ENCODE measurements at regions not wholly inside any gene's neighbourhood (a gene's known extent, or its start where the extent isn't known, plus 50 kb on each side); places are given as distances from the start of the nearest gene placed in this dataset.

DNA sequence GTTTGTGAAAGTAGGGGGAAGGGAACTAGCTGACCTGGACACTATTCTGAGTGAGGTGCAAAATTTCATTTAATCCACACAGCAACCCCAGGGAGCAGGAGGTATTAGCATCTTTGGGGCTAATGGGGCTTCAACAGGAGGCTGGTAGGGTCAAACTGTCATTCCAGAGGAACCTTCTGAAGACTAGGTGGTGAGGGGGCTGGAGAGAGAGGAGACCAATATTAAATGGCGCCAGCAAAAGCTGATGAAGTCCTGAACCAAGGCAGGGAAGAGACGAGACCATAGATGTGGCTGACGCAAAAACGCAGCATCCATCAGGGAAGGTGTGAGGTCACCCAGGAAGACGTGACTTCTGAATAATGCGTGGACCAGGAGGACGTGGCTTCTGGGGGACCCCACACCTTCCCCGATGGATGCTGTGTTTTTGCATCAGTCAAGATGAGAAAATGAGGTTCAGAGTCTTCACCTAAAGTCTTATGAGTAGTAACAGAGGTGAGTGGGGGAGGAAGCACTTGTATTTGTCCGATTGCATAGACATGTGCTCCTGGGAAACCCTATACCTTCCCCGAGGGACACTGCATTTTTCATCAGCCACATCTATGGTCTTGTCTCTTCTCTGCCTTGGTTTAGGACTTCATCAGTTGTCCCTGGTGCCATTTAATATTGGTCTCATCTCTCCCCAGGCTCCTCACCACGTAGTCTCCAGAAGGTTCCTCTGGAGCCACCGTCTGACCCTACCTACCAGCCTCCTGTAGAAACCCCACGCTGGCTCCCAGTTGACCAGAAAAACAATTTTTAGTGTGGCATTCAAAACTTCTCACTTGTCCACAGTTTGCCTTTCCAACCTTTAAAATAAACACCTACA lies 188.6 kb downstream of the MYCN start:
- Histone ChIP-seq H4K5ac (ENCODE audit: low read depth, low read length) (no peak overlapping the region), H3K4me3 (ENCODE audit: insufficient read depth, low read depth, low read length) (no peak overlapping the region), H2AFZ (replicated peaks; ENCODE audit: low read length, poor library complexity) (no peak overlapping the region), H4K91ac (ENCODE audit: insufficient read depth, low read depth, low read length) (no peak overlapping the region), H4K20me1 (ENCODE audit: insufficient read depth, low read length) (no peaks in the 10 kb centered on the region), H3K14ac (replicated peaks; ENCODE audit: low read depth, low read length) (no peak overlapping the region), H3K18ac (ENCODE audit: low read depth, low read length) (no peak overlapping the region), H3K9me1 (ENCODE audit: insufficient read depth, low read length) (no peaks in the 10 kb centered on the region), H3K9ac (ENCODE audit: low read depth, low read length) (no peak overlapping the region), H3K79me1 (ENCODE audit: low read depth in 1 of 2, low read length in 2 of 2) (no peaks in the 10 kb centered on the region), H2BK20ac (ENCODE audit: low read depth, low read length) (no peak overlapping the region), H3K56ac (ENCODE audit: extremely low read depth, insufficient read depth, low read length) (no peak overlapping the region), H2AK5ac (ENCODE audit: low read depth, low read length) (no peak overlapping the region), H2AK9ac (replicated peaks; ENCODE audit: low read depth, low read length, poor library complexity) (no peak overlapping the region), H2BK120ac (ENCODE audit: low read depth, low read length) (no peak overlapping the region), H2BK15ac (ENCODE audit: low read depth, low read length) (no peak overlapping the region), H3K23ac (ENCODE audit: low read depth, low read length) (no peak overlapping the region), H3K36me3 (ENCODE audit: control insufficient read depth, insufficient read depth, low read length) (no peaks in the 10 kb centered on the region), H3K4me2 (ENCODE audit: low read depth, low read length) (no peak overlapping the region), H3K27ac (ENCODE audit: insufficient read depth, low read length) (no peak overlapping the region), H3K4me1 (ENCODE audit: control insufficient read depth, insufficient read depth, low read length) (no peaks in the 10 kb centered on the region), H2BK5ac (ENCODE audit: low read depth, low read length, poor library complexity, severe bottlenecking) (no peak overlapping the region), H3K9me3 (ENCODE audit: control insufficient read depth, insufficient read depth, low read length) (peaks cover 42% of the 10 kb centered on the region), H4K8ac (ENCODE audit: low read depth in 2 of 2, low read length in 2 of 2) (no peak overlapping the region), H3K4ac (ENCODE audit: low read depth, low read length) (no peak overlapping the region), H3K27me3 (ENCODE audit: control insufficient read depth, insufficient read depth, low read length) (no peaks in the 10 kb centered on the region)
- 78% methylated on average over 6 of the region's 13 CpGs; no CpG with 5 or more reads in 1 of the 2 experiments for WGBS, 2 experiments (ENCODE audit: extremely low coverage in 2 of 2, insufficient read length in 1 of 2)
- CTCF ChIA-PET: no interaction called here
- POLR2A ChIA-PET (ENCODE audit: unreplicated experiment): no interaction called here
- TF ChIP-seq BHLHE40 (IDR thresholded peaks at IDR 0.05; ENCODE audit: low read depth, low read length) (no peak), MAZ (IDR thresholded peaks at IDR 0.05; ENCODE audit: borderline replicate concordance, low read depth, low read length) (no peak), POLR2A (IDR thresholded peaks at IDR 0.05; ENCODE audit: low read depth, low read length) (no peak), SMC3 (IDR thresholded peaks at IDR 0.05; ENCODE audit: low read depth, low read length) (no peak), MXI1 (IDR thresholded peaks at IDR 0.05; ENCODE audit: borderline replicate concordance, low read depth, low read length) (no peak), FOS (IDR thresholded peaks at IDR 0.05; ENCODE audit: low read depth, low read length) (no peak), CHD1 (IDR thresholded peaks at IDR 0.05; ENCODE audit: low read depth, low read length) (no peak), CEBPB (IDR thresholded peaks at IDR 0.05; ENCODE audit: low read depth, low read length) (no peak), NFE2L2 (IDR thresholded peaks at IDR 0.05; ENCODE audit: low read depth, low read length) (no peak), MAFK (IDR thresholded peaks at IDR 0.05; ENCODE audit: low read depth, low read length) (no peak), RAD21 (IDR thresholded peaks at IDR 0.05; ENCODE audit: low read length) (no peak), RFX5 (IDR thresholded peaks at IDR 0.05; ENCODE audit: low read depth, low read length) (no peak), RCOR1 (IDR thresholded peaks at IDR 0.05; ENCODE audit: insufficient replicate concordance, low read length) (no peak)
- TF ChIP-seq, protein P1, sequence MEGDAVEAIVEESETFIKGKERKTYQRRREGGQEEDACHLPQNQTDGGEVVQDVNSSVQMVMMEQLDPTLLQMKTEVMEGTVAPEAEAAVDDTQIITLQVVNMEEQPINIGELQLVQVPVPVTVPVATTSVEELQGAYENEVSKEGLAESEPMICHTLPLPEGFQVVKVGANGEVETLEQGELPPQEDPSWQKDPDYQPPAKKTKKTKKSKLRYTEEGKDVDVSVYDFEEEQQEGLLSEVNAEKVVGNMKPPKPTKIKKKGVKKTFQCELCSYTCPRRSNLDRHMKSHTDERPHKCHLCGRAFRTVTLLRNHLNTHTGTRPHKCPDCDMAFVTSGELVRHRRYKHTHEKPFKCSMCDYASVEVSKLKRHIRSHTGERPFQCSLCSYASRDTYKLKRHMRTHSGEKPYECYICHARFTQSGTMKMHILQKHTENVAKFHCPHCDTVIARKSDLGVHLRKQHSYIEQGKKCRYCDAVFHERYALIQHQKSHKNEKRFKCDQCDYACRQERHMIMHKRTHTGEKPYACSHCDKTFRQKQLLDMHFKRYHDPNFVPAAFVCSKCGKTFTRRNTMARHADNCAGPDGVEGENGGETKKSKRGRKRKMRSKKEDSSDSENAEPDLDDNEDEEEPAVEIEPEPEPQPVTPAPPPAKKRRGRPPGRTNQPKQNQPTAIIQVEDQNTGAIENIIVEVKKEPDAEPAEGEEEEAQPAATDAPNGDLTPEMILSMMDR (conservative IDR thresholded peaks at IDR 0.05; ENCODE audit: low read depth, low read length): no peak
- TF ChIP-seq, protein P2, sequence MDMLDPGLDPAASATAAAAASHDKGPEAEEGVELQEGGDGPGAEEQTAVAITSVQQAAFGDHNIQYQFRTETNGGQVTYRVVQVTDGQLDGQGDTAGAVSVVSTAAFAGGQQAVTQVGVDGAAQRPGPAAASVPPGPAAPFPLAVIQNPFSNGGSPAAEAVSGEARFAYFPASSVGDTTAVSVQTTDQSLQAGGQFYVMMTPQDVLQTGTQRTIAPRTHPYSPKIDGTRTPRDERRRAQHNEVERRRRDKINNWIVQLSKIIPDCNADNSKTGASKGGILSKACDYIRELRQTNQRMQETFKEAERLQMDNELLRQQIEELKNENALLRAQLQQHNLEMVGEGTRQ (IDR thresholded peaks at IDR 0.05; ENCODE audit: low read depth, low read length): no peak
- TF ChIP-seq, protein P3, sequence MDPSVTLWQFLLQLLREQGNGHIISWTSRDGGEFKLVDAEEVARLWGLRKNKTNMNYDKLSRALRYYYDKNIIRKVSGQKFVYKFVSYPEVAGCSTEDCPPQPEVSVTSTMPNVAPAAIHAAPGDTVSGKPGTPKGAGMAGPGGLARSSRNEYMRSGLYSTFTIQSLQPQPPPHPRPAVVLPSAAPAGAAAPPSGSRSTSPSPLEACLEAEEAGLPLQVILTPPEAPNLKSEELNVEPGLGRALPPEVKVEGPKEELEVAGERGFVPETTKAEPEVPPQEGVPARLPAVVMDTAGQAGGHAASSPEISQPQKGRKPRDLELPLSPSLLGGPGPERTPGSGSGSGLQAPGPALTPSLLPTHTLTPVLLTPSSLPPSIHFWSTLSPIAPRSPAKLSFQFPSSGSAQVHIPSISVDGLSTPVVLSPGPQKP (IDR thresholded peaks at IDR 0.05; ENCODE audit: borderline replicate concordance, low read depth, low read length): no peak
- in situ Hi-C loops (cut with MboI; ENCODE audit: low sequenced_read_pairs) (no loop called here), dilution Hi-C loops (cut with HindIII; ENCODE audit: low sequenced_read_pairs, unreplicated experiment) (no loop called here), intact Hi-C loops (cut with micrococcal nuclease) (no loop called here)
- DNase-seq (no peak), ATAC-seq (ENCODE audit: low read depth) (no peak)
- BruUV-seq (replicated peaks): no TSS peak

Measured in IMR-90 (cell line).